ENCODE measurements at regions not wholly inside any gene's neighbourhood (a gene's known extent, or its start where the extent isn't known, plus 50 kb on each side); places are given as distances from the start of the nearest gene placed in this dataset.

- dilution Hi-C loops (cut with MboI; ENCODE audit: extremely low pct_ligation_motif_present, low sequenced_read_pairs) = no loop called here
- Histone ChIP-seq H3K27me3 (ENCODE audit: control insufficient read depth, extremely low read depth, insufficient read depth, low read length) (peaks cover 20% of the 10 kb centered on the region), H3K4me3 (ENCODE audit: control insufficient read depth in 2 of 3, extremely low read depth in 1 of 3, insufficient read depth in 2 of 3, low read depth in 1 of 3, low read length in 3 of 3) (no peak overlapping the region), H3K27ac (ENCODE audit: control insufficient read depth, insufficient read depth, low read length) (no peak overlapping the region), H3K4me1 (ENCODE audit: control insufficient read depth, extremely low read depth, insufficient read depth, low read length) (no peaks in the 10 kb centered on the region), H4K20me1 (ENCODE audit: control insufficient read depth, extremely low read depth, insufficient read depth, low read length) (no peaks in the 10 kb centered on the region), H3K9me3 (ENCODE audit: control insufficient read depth, low read depth, low read length) (no peaks in the 10 kb centered on the region), H3K9me1 (ENCODE audit: control insufficient read depth, extremely low read depth, insufficient read depth, low read length) (no peaks in the 10 kb centered on the region), H3K4me2 (ENCODE audit: control insufficient read depth, extremely low read depth, insufficient read depth, low read depth, low read length) (no peak overlapping the region), H3K79me2 (ENCODE audit: control insufficient read depth, insufficient read depth, low read length) (no peaks in the 10 kb centered on the region), H3K36me3 (ENCODE audit: control insufficient read depth in 2 of 2, extremely low read depth in 1 of 2, insufficient read depth in 2 of 2, low read length in 2 of 2) (no peaks in the 10 kb centered on the region), H3K9ac (ENCODE audit: control insufficient read depth, extremely low read depth, insufficient read depth, low read length) (no peak overlapping the region), H2AFZ (ENCODE audit: control insufficient read depth, low read length) (no peak overlapping the region)
- no peak for DNase-seq (ENCODE audit: low read depth, low spot score)
- FAIRE-seq = no peak
- no peak for TF ChIP-seq CTCF (optimal IDR thresholded peaks at IDR 0.05 in 1 of 3, IDR thresholded peaks at IDR 0.05 in 1 of 3, conservative IDR thresholded peaks at IDR 0.05 in 1 of 3; ENCODE audit: extremely low read depth in 1 of 3, insufficient read depth in 2 of 3, low read length in 3 of 3)
These were observed 196.3 kb upstream of the NFIA start for GRCh38 chr1:60886090-60886489.

GRCh38 chr1:60880202-60880601, 202.2 kb upstream of the NFIA start:
- Histone ChIP-seq H3K9me3 (ENCODE audit: control insufficient read depth, low read depth, low read length) (no peaks in the 10 kb centered on the region), H3K9ac (ENCODE audit: control insufficient read depth, extremely low read depth, insufficient read depth, low read length) (no peak overlapping the region), H3K4me2 (ENCODE audit: control insufficient read depth, extremely low read depth, insufficient read depth, low read depth, low read length) (no peak overlapping the region), H3K4me3 (ENCODE audit: control insufficient read depth in 2 of 3, extremely low read depth in 1 of 3, insufficient read depth in 2 of 3, low read depth in 1 of 3, low read length in 3 of 3) (no peak overlapping the region), H4K20me1 (ENCODE audit: control insufficient read depth, extremely low read depth, insufficient read depth, low read length) (no peaks in the 10 kb centered on the region), H3K27ac (ENCODE audit: control insufficient read depth, insufficient read depth, low read length) (no peak overlapping the region), H3K36me3 (ENCODE audit: control insufficient read depth in 2 of 2, extremely low read depth in 1 of 2, insufficient read depth in 2 of 2, low read length in 2 of 2) (no peaks in the 10 kb centered on the region), H2AFZ (ENCODE audit: control insufficient read depth, low read length) (no peak overlapping the region), H3K79me2 (ENCODE audit: control insufficient read depth, insufficient read depth, low read length) (no peaks in the 10 kb centered on the region), H3K9me1 (ENCODE audit: control insufficient read depth, extremely low read depth, insufficient read depth, low read length) (no peaks in the 10 kb centered on the region), H3K27me3 (ENCODE audit: control insufficient read depth, extremely low read depth, insufficient read depth, low read length) (peaks cover 4% of the 10 kb centered on the region), H3K4me1 (ENCODE audit: control insufficient read depth, extremely low read depth, insufficient read depth, low read length) (peaks cover under 1% of the 10 kb centered on the region)
- FAIRE-seq = no peak
- dilution Hi-C loops (cut with MboI; ENCODE audit: extremely low pct_ligation_motif_present, low sequenced_read_pairs) = no loop called here
- TF ChIP-seq EZH2 (IDR thresholded peaks at IDR 0.05; ENCODE audit: low read length) = no peak
- no peak for TF ChIP-seq CTCF (optimal IDR thresholded peaks at IDR 0.05 in 1 of 3, IDR thresholded peaks at IDR 0.05 in 1 of 3, conservative IDR thresholded peaks at IDR 0.05 in 1 of 3; ENCODE audit: extremely low read depth in 1 of 3, insufficient read depth in 2 of 3, low read length in 3 of 3)
- no peak for DNase-seq (ENCODE audit: low read depth, low spot score)

All from keratinocyte (primary cell).